Prostate gland (tissue), 2 donors: ENCODE measurements at regions not wholly inside any gene's neighbourhood (a gene's known extent, or its start where the extent isn't known, plus 50 kb on each side); places are given as distances from the start of the nearest gene placed in this dataset.

Experiments
- POLR2A ChIP-seq: fragments of 450-650 bp; IDR thresholded peaks from one replicate; pipeline ENCODE4 v1.6.1; 2016; ENCODE audit warnings: antibody characterized with exemption, mild to moderate bottlenecking
- POLR2AphosphoS5 ChIP-seq: sonication (generic); formaldehyde crosslinking; IDR thresholded peaks from one replicate; pipeline ENCODE4 v1.6.1; 2017; ENCODE audit warnings: antibody characterized with exemption
- TF ChIP-seq, protein P1 (sequence below), 4 experiments: fragments of 200-600 bp in 2 of 4; fragments of 450-650 bp in 2 of 4; sonication (generic) in 2 of 4; IDR thresholded peaks; 1 replicate in 3 of 4; 2 replicates in 1 of 4; pipeline ENCODE4 v1.5.1; 2016 to 2019; ENCODE audit warnings: antibody characterized with exemption in 4 of 4, mild to moderate bottlenecking in 2 of 4, moderate library complexity in 2 of 4

DNA sequence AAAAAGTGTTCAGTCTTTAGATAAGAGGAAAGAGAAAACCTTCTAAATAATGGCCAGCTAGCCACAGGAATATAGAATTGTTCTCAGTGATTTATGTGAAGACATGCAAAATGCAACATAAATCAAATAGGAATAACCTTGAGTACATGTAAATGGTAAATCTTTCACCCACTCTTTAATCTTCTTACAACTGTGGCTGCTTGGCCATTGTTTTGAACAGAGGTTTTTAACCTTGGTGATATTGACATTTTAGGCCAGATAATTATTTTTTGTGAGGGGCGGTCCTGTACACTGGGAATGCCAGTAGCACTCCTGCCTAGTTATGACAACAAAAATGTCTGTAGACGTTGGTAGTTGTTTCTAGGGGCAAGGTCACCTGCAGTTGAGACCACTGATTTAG is 479.9 kb upstream of the NOVA1 start:
- TF ChIP-seq, protein P1, sequence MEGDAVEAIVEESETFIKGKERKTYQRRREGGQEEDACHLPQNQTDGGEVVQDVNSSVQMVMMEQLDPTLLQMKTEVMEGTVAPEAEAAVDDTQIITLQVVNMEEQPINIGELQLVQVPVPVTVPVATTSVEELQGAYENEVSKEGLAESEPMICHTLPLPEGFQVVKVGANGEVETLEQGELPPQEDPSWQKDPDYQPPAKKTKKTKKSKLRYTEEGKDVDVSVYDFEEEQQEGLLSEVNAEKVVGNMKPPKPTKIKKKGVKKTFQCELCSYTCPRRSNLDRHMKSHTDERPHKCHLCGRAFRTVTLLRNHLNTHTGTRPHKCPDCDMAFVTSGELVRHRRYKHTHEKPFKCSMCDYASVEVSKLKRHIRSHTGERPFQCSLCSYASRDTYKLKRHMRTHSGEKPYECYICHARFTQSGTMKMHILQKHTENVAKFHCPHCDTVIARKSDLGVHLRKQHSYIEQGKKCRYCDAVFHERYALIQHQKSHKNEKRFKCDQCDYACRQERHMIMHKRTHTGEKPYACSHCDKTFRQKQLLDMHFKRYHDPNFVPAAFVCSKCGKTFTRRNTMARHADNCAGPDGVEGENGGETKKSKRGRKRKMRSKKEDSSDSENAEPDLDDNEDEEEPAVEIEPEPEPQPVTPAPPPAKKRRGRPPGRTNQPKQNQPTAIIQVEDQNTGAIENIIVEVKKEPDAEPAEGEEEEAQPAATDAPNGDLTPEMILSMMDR (IDR thresholded peaks at IDR 0.05) = no peak
- TF ChIP-seq POLR2A (no peak), POLR2AphosphoS5 (no peak)
